Lung (tissue), 11 donors: ENCODE measurements at regions not wholly inside any gene's neighbourhood (a gene's known extent, or its start where the extent isn't known, plus 50 kb on each side); places are given as distances from the start of the nearest gene placed in this dataset.

Experiments
- ATAC-seq: fragments of 200-7000 bp; cut with Tn5 transposase; one replicate; pipeline ENCODE4 v1.9.1; 2020; ENCODE audit warnings: moderate number of reproducible peaks; ENCODE audit not compliant: insufficient read depth, low FRiP score
- DNase-seq, 3 donors: peaks; one replicate each; pipeline ENCODE4 v3.0.0-alpha.2; 2013 to 2017
- H3K27ac ChIP-seq, 2 donors: one replicate each; pipeline ENCODE4 v1.5.1; 2013; ENCODE audit warnings: mild to moderate bottlenecking in 2 of 2, moderate library complexity in 2 of 2, control low read depth in 1 of 2, inconsistent platforms in 1 of 2, low read depth in 1 of 2, low read length in 1 of 2
- H3K27me3 ChIP-seq, 3 donors: one replicate each; pipeline ENCODE4 v1.5.1; 2013; ENCODE audit warnings: low read length in 2 of 3; ENCODE audit not compliant: control insufficient read depth in 3 of 3, insufficient read depth in 3 of 3
- H3K36me3 ChIP-seq, 4 donors: one replicate each; pipeline ENCODE4 v1.5.1; 2013; ENCODE audit warnings: low read length in 4 of 4, mild to moderate bottlenecking in 1 of 4, moderate library complexity in 1 of 4; ENCODE audit not compliant: control insufficient read depth in 4 of 4, insufficient read depth in 4 of 4
- H3K4me1 ChIP-seq, 5 donors: one replicate each; pipeline ENCODE4 v1.5.1; 2013; ENCODE audit warnings: low read length in 5 of 5, mild to moderate bottlenecking in 2 of 5, moderate library complexity in 1 of 5; ENCODE audit not compliant: control insufficient read depth in 5 of 5, insufficient read depth in 5 of 5
- H3K4me3 ChIP-seq: one replicate; pipeline ENCODE4 v1.5.1; 2013; ENCODE audit warnings: mild to moderate bottlenecking, control low read depth, moderate library complexity
- H3K9ac ChIP-seq, 2 donors: one replicate each; pipeline ENCODE4 v1.5.1; 2013; ENCODE audit warnings: low read length in 2 of 2, control low read depth in 1 of 2; ENCODE audit not compliant: insufficient read depth in 1 of 2
- H3K9me3 ChIP-seq, 4 donors: one replicate each; pipeline ENCODE4 v1.5.1; 2013; ENCODE audit warnings: low read length in 3 of 4, mild to moderate bottlenecking in 1 of 4, moderate library complexity in 1 of 4; ENCODE audit not compliant: control insufficient read depth in 4 of 4, insufficient read depth in 3 of 4
- WGBS, 2 donors: extraction: QIAGEN DNeasy Blood & Tissue Kit; methylation state at CpG; one replicate each; pipeline ENCODE4 v1.1.7; 2013; 5-methylcytosine and 5-hydroxymethylcytosine counted together
- TF ChIP-seq, protein P1 (sequence below): IDR thresholded peaks from 2 replicates; pipeline ENCODE4 v1.5.1; 2012; ENCODE audit warnings: mild to moderate bottlenecking; ENCODE audit errors: control extremely low read depth, extremely low read depth
- donor health status: control.
- donor health status: control.
- donor health status: Bipolar disorder and iron deficiency.
- donor health status: healthy.
- donor health status: DM: yes; HTN: yes; CAD: no.

DNA sequence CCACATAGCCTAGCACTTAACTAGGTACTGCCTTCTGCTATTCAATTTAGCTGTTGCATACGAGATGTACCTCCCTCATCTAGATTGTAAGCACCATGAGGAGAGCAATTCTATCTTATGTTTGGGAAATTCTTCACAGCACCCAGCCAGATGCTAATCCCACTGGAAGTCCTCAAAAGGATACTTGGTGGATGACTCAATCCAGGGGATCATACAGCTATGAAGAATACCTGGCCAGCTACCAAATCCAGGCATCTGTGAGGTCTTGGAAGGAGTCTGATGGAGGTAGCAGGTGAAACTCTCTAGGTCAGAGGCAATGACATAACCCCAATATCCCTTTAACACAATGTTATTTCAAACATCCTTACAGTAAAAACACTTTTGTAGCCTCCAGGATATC, 167.8 kb upstream of the NCAM1 start:
- ATAC-seq (no peak), DNase-seq (no peak)
- H3K9me3 ChIP-seq, result no peaks in the 10 kb centered on the region
- no peak overlapping the region for H3K27ac ChIP-seq
- no peaks in the 10 kb centered on the region for H3K36me3 ChIP-seq
- TF ChIP-seq, protein P1, sequence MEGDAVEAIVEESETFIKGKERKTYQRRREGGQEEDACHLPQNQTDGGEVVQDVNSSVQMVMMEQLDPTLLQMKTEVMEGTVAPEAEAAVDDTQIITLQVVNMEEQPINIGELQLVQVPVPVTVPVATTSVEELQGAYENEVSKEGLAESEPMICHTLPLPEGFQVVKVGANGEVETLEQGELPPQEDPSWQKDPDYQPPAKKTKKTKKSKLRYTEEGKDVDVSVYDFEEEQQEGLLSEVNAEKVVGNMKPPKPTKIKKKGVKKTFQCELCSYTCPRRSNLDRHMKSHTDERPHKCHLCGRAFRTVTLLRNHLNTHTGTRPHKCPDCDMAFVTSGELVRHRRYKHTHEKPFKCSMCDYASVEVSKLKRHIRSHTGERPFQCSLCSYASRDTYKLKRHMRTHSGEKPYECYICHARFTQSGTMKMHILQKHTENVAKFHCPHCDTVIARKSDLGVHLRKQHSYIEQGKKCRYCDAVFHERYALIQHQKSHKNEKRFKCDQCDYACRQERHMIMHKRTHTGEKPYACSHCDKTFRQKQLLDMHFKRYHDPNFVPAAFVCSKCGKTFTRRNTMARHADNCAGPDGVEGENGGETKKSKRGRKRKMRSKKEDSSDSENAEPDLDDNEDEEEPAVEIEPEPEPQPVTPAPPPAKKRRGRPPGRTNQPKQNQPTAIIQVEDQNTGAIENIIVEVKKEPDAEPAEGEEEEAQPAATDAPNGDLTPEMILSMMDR, result no peak
- peaks cover 0 to 2% (median 0%) of the 10 kb centered on the region in 3 donors for H3K27me3 ChIP-seq
- 82 to 88% methylated on average over 1 of the region's 1 CpG for WGBS, 2 donors
- H3K4me1 ChIP-seq, result peaks cover 0 to 6% (median 0%) of the 10 kb centered on the region in 5 donors
- H3K9ac ChIP-seq, result no peak overlapping the region
- no peak overlapping the region for H3K4me3 ChIP-seq

DNA sequence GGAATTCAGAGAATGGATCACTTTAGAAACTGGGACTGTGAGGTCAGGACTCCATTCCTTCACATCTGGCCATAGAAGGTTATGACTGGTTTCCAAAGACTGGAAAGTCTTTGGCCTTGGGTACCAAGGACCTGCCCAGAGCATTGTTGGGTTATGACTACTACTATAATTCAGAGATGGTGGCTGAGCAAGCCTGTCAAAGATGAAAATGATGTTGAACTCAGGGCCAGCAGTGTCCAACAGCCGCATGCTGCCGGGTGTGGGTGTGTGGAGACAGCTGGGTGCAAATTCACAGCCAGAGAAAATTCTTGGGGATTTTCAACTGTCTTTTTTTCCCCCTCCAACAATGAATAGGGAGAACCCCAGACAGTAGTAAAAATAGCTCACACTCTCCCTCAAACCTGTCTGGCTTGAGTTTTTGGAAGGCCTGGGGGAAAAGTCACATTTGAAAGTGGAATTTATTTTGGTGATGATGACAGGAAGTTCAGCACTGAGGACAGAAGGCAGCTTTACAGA, 166.8 kb upstream of the NCAM1 start:
- Histone ChIP-seq H3K9me3 (no peaks in the 10 kb centered on the region), H3K9ac (no peak overlapping the region), H3K4me3 (no peak overlapping the region), H3K36me3 (no peaks in the 10 kb centered on the region), H3K4me1 (peaks cover 0 to 6% (median 0%) of the 10 kb centered on the region in 5 donors), H3K27ac (no peak overlapping the region), H3K27me3 (no peaks in the 10 kb centered on the region)
- DNase-seq, result peak in 2 of 3 donors; percentile 16 to 32
- 70 to 82% methylated on average over 2 of the region's 2 CpGs for WGBS, 2 donors
- no peak for ATAC-seq
- TF ChIP-seq, protein P1, result no peak

DNA sequence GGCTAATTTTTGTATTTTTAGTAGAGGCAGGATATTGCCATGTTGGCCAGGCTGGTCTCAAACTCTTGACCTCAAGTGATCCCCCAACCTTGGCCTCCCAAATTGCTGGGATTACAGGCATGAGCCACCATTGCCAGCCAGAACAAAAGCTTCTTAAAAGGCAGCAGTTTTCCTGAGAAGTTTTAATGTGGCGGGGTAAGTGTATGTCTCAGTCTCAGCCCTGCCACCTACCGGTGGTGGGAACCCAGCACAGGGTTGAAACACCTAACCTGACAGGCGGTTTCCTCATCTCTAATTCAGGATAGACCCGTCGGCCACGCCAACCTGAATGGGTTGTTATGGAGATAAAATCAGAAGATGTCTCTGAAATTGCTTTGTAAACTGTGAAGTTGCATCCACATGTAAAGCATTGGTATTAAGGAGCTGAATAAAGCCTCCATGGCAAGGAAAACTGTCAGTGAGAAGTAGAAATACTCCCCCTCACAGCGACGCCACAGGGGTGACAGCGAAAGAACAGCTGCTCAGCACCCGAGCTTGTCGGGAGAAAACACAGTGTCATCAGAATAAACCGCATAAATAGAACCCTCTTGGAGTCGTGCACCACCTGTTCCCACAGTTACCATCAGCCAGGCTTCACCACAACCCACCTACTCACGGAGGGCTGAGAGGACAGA, 165.9 kb upstream of the NCAM1 start:
- no peak overlapping the region for H3K9ac ChIP-seq
- DNase-seq (no peak), ATAC-seq (no peak)
- H3K36me3 ChIP-seq, result no peaks in the 10 kb centered on the region
- H3K9me3 ChIP-seq, result no peaks in the 10 kb centered on the region
- no peak overlapping the region for H3K27ac ChIP-seq
- 71 to 76% methylated on average over 14 of the region's 14 CpGs for WGBS, 2 donors
- H3K4me3 ChIP-seq, result no peak overlapping the region
- no peaks in the 10 kb centered on the region for H3K27me3 ChIP-seq
- H3K4me1 ChIP-seq, result peaks cover 0 to 6% (median 0%) of the 10 kb centered on the region in 5 donors
- TF ChIP-seq, protein P1, result no peak
